GM12872 (cell line): ENCODE measurements at regions not wholly inside any gene's neighbourhood (a gene's known extent, or its start where the extent isn't known, plus 50 kb on each side); places are given as distances from the start of the nearest gene placed in this dataset.

Experiments used
- TF ChIP-seq, protein P1 (sequence below): IDR thresholded peaks from 3 replicates; pipeline ENCODE4 v1.5.1; 2011; ENCODE audit warnings: low read depth, mild to moderate bottlenecking, low read length, moderate library complexity; ENCODE audit not compliant: insufficient read depth

DNA sequence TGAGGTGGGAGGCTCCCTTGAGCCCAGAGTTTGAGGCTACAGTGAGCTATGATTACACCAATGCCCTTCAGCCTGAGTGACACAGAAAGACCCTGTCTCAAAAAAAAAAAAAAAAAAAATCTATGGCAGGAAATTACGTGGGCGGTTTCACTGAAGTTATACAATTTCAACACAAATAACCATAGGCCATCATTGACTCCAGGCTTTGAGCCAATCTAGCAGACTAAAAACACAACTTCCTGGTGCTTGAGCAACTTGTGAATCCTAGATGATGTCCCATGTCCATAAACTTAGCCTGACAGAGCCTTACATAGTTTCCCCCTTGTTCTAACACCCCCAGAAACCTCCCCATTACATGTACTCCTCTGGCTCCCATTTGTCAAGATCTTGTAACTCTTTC is 131.8 kb downstream of the QRSL1 start:
- TF ChIP-seq, protein P1, sequence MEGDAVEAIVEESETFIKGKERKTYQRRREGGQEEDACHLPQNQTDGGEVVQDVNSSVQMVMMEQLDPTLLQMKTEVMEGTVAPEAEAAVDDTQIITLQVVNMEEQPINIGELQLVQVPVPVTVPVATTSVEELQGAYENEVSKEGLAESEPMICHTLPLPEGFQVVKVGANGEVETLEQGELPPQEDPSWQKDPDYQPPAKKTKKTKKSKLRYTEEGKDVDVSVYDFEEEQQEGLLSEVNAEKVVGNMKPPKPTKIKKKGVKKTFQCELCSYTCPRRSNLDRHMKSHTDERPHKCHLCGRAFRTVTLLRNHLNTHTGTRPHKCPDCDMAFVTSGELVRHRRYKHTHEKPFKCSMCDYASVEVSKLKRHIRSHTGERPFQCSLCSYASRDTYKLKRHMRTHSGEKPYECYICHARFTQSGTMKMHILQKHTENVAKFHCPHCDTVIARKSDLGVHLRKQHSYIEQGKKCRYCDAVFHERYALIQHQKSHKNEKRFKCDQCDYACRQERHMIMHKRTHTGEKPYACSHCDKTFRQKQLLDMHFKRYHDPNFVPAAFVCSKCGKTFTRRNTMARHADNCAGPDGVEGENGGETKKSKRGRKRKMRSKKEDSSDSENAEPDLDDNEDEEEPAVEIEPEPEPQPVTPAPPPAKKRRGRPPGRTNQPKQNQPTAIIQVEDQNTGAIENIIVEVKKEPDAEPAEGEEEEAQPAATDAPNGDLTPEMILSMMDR = no peak

DNA sequence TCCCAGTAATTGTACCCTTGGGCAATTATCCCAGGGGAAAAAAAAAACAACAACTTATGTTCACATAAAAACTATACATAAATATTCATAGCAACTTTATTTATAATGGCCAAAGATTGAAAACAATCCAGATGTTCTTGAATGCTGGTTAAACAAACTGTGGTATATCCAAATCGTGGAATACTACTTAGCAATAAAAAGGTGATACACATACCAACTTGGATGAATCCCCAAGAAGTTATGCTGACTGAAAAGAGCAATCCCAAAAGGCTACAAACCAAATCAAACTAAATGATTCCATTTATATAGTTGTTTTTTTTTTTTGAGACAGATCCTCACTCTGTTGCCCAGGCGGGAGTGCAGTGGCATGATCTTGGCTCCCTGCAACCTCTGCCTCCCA is 129.7 kb downstream of the QRSL1 start:
- TF ChIP-seq, protein P1 = no peak

DNA sequence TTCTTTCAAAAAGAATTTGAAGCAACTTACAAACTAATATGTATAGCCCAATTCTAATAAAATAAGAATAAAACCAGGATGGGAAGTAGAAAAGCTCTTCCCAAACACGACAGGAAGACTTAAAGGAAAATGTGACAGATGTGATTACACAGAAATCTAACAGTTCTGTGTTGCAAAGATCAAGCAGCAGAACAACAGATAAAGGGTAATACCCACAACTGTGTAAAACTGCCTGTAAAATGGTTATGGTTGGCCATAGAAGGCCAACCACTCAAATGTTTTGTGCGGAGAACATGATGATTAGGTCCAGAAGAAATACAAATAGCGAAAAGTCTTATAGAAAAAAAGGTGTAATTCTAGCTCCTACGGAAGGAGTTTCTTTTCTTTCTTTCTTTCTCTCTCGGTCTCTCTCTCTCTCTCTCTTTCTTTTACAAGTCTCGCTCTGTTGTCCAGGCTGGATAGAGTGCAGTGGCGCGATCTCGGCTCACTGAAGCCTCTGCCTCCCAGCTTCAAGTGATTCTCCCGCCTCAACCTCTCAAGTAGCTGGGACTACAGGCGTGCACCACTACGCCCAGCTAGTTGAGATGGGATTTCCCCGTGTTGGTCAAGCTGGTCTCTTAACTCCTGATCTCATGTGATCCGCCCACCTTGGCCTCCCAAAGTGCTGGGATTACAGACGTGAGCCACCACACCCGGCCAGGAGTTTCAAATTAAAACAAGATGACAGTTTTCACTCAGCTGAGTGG is 128.5 kb downstream of the QRSL1 start:
- TF ChIP-seq, protein P1 = no peak

DNA sequence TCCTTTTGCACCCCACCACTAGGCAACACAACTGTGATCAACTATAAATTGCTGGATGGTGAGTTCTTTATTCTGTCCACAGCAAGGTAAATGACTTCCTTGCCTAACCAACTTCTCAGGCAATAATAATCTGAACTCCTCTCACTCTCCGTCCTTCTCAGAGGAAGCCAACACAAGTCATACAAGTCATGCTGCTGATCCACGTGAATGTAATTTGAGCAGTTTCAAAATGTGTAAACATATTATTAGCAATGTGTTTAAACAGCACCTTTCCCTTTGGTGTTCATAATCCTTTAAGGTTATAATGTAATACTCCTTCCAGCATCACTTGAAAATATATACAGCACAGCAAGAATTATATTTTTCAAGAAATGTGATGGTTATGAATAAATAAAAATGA is 127.9 kb downstream of the QRSL1 start:
- TF ChIP-seq, protein P1 = no peak

DNA sequence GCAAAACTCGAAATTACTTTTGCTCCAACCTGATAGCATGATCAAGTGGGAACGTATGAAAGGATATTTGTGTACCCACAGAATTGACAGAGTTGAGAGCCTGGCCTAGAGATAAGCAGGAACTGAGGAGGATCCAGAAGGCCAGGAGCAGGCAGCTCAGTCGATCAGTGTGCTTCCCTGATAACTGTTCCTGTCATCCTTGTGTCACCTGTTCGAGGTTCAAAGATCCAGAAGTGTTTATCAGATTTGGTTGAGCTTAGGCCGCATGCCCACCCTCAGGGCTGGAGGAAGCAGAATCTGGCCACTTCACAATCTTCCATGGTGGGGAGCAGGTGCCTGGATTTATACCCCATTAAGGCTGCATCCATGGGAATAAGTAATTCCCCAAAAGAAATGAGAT is 124.8 kb downstream of the QRSL1 start:
- TF ChIP-seq, protein P1 = no peak

DNA sequence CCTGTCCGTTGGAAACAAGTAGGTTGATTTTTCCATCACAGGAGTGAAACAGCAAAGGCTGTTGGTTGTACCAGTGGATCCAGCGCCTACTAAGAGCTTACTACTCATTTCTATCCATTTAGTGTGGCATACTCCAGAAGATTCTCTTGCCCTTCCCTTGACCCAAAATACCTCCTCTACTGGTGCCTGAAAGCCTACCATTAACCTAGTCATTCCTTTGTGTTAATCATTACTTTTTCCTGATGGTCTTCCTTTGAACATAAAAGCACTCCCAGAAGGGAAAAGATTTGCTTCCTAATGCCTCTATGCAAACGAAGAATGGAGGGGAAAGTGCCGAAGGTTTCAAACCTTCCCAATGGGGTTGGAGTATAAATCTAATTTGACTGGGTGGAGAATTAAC is 123.3 kb downstream of the QRSL1 start:
- TF ChIP-seq, protein P1 = no peak

DNA sequence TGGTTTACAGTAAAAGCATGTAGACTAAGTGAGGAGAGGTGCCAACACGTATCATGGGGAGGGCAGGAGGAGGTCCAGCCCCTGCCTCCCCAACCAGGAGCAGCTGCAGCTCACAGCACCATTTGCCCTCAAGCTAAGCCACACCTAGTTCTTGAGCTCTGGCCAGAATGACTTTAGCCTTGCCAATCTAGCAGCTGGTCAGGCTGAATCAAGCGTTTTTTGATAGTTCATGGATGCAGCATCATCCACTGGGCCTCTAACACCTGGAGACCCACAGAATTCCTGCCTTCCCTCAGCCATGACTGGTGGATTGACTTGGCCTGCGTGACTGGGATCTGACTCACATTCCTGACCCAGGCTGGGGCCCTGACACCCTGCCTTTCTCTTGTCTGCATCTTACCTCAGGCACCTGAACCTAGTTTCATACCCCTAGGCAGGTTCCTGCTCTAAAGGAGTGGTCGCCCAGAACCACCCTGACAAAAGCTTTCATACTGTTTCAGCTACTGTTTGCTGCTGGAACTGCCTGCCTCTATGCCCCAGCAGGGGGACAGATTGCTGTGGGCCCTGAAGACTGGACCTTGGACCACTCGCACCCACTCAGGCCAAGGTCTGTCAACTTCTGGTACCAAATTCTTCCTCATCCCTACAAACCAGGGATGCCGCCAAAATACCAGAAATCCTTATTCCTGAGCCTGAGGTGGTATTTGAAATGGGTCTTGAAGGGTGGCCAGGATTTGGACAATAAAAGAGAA is 122.3 kb downstream of the QRSL1 start:
- TF ChIP-seq, protein P1 = no peak
